Endothelial cell of umbilical vein (primary cell): ENCODE measurements at regions not wholly inside any gene's neighbourhood (a gene's known extent, or its start where the extent isn't known, plus 50 kb on each side); places are given as distances from the start of the nearest gene placed in this dataset.

Experiments
- BruUV-seq: library from RNA; stranded (reverse); fragments of 400-500 nt; replicated peaks from 2 replicates; lab custom pipeline; 2021; lab: Mats Ljungman, UMichigan
- CTCF ChIA-PET: fragments of 300-600, 350-600 bp; sonication (Branson Sonifier 250); formaldehyde crosslinking; loops from one replicate; lab custom pipeline; 2021; ENCODE audit warnings: antibody characterized with exemption, inconsistent platforms; lab: Charles Lee
- POLR2A ChIA-PET: fragments of 300-600, 350-600 bp; sonication (Branson Sonifier 250); formaldehyde crosslinking; loops from one replicate; lab custom pipeline; 2021; ENCODE audit warnings: antibody characterized with exemption, inconsistent platforms; lab: Charles Lee
- DNase-seq: peaks from one replicate; pipeline ENCODE4 v3.0.0-alpha.2; 2011; ENCODE audit warnings: low read depth, low spot score
- FAIRE-seq: peaks from 2 replicates; lab custom pipeline; 2011; peaks lifted over from hg19 to GRCh38; lab: Jason Lieb, UNC
- H2AFZ ChIP-seq: 2 replicates; pipeline ENCODE4 v1.6.0; 2012; ENCODE audit warnings: low read depth, low read length, control low read depth, inconsistent platforms
- H3K27ac ChIP-seq: 2 replicates; pipeline ENCODE4 v1.5.1; 2011; ENCODE audit warnings: low read depth, mild to moderate bottlenecking, control low read depth, low read length, moderate library complexity; ENCODE audit not compliant: insufficient read depth
- H3K27me3 ChIP-seq, 2 experiments: 2 replicates each; pipeline versions ENCODE4 v1.6.0 to v1.6.1; 2011; ENCODE audit warnings: low read length in 2 of 2, mixed read lengths in 1 of 2; ENCODE audit not compliant: control insufficient read depth in 2 of 2, insufficient read depth in 2 of 2
- H3K36me3 ChIP-seq, 2 experiments: 2 replicates in 1 of 2; 3 replicates in 1 of 2; pipeline ENCODE4 v1.5.1; 2011; ENCODE audit warnings: low read length in 2 of 2, mild to moderate bottlenecking in 1 of 2, moderate library complexity in 1 of 2; ENCODE audit not compliant: control insufficient read depth in 2 of 2, insufficient read depth in 2 of 2; ENCODE audit errors: extremely low read depth in 1 of 2
- H3K4me1 ChIP-seq: 3 replicates; pipeline ENCODE4 v1.5.1; 2011; ENCODE audit warnings: mild to moderate bottlenecking, low read length; ENCODE audit not compliant: control insufficient read depth, insufficient read depth; ENCODE audit errors: extremely low read depth
- H3K4me2 ChIP-seq: 2 replicates; pipeline ENCODE4 v1.6.1; 2011; ENCODE audit warnings: low read length, control low read depth, mixed read lengths; ENCODE audit not compliant: insufficient read depth
- H3K4me3 ChIP-seq, 3 experiments: fragments of 200-600 bp in 1 of 3; sonication (generic), shearing (Covaris generic) in 1 of 3; replicated peaks in 1 of 3; 2 replicates each; pipeline ENCODE4 v1.5.1; 2011 to 2016; ENCODE audit warnings: control low read depth in 3 of 3, low read length in 3 of 3, mild to moderate bottlenecking in 2 of 3, inconsistent platforms in 1 of 3, low read depth in 1 of 3, moderate library complexity in 1 of 3; ENCODE audit not compliant: insufficient read depth in 1 of 3
- H3K79me2 ChIP-seq: 2 replicates; pipeline ENCODE4 v1.6.0; 2012; ENCODE audit warnings: low read length, inconsistent platforms; ENCODE audit not compliant: control insufficient read depth, insufficient read depth
- H3K9ac ChIP-seq: replicated peaks from 2 replicates; pipeline ENCODE3; 2011; ENCODE audit warnings: low read length, control low read depth; ENCODE audit not compliant: insufficient read depth; ENCODE audit errors: extremely low read depth
- H3K9me1 ChIP-seq: replicated peaks from 3 replicates; pipeline ENCODE4 v1.6.0; 2011; ENCODE audit warnings: mild to moderate bottlenecking, low read length; ENCODE audit not compliant: control insufficient read depth, insufficient read depth; ENCODE audit errors: extremely low read depth
- H3K9me3 ChIP-seq: replicated peaks from 2 replicates; pipeline ENCODE4 v1.5.1; 2012; ENCODE audit warnings: low read length, inconsistent platforms; ENCODE audit not compliant: control insufficient read depth, insufficient read depth
- H4K20me1 ChIP-seq: replicated peaks from 2 replicates; pipeline ENCODE3; 2011; ENCODE audit warnings: mild to moderate bottlenecking, low read length; ENCODE audit not compliant: control insufficient read depth, insufficient read depth; ENCODE audit errors: extremely low read depth
- EZH2 ChIP-seq: IDR thresholded peaks from 2 replicates; pipeline ENCODE4 v1.6.1; 2012; ENCODE audit warnings: borderline replicate concordance, low read depth, mild to moderate bottlenecking, moderate library complexity, low read length, inconsistent platforms; ENCODE audit not compliant: severe bottlenecking
- FOS ChIP-seq: IDR thresholded peaks from 2 replicates; pipeline ENCODE4 v1.6.1; 2011; ENCODE audit warnings: mild to moderate bottlenecking, low read length, moderate library complexity, borderline replicate concordance; ENCODE audit not compliant: insufficient read depth
- GATA2 ChIP-seq: IDR thresholded peaks from 2 replicates; pipeline ENCODE4 v1.7.0; 2011; ENCODE audit warnings: low read depth, mild to moderate bottlenecking, moderate library complexity, mixed read lengths, low read length; ENCODE audit not compliant: insufficient read length, insufficient read depth
- JUN ChIP-seq: IDR thresholded peaks from 2 replicates; pipeline ENCODE4 v1.6.1; 2011; ENCODE audit warnings: borderline replicate concordance, low read depth; ENCODE audit not compliant: insufficient read length, insufficient read depth
- MYC ChIP-seq: IDR thresholded peaks from one replicate; pipeline ENCODE4 v1.6.1; 2011; ENCODE audit warnings: mild to moderate bottlenecking, low read depth, low read length
- POLR2A ChIP-seq: IDR thresholded peaks from 2 replicates; pipeline ENCODE4 v1.6.1; 2012; ENCODE audit warnings: low read depth, mild to moderate bottlenecking, control low read depth, low read length
- POLR2AphosphoS5 ChIP-seq: IDR thresholded peaks from 2 replicates; pipeline ENCODE4 v1.6.1; 2012; ENCODE audit warnings: low read depth, mild to moderate bottlenecking, control low read depth, low read length, moderate library complexity; ENCODE audit not compliant: insufficient read depth
- dilution Hi-C: fragments of 300-500 bp; cut with MboI; formaldehyde crosslinking; loops from one replicate; pipeline ENCODE4 v1.15.0; 2019; ENCODE audit warnings: low sequenced_read_pairs; ENCODE audit not compliant: extremely low pct_ligation_motif_present
- intact Hi-C: fragments of 100-400 bp; cut with micrococcal nuclease; formaldehyde crosslinking; loops from one replicate; pipeline ENCODE4 v1.10.0; 2022
- TF ChIP-seq, protein P1 (sequence below), 2 donors: IDR thresholded peaks; 1 replicate in 1 of 2; 2 replicates in 1 of 2; pipeline ENCODE4 v1.5.1; 2011; ENCODE audit warnings: low read length in 2 of 2, mild to moderate bottlenecking in 2 of 2, moderate library complexity in 2 of 2, control low read depth in 1 of 2, inconsistent platforms in 1 of 2, low read depth in 1 of 2; ENCODE audit not compliant: insufficient read depth in 1 of 2; ENCODE audit errors: extremely low read depth in 1 of 2
- TF ChIP-seq, protein P2 (sequence below): IDR thresholded peaks from 2 replicates; pipeline ENCODE4 v1.6.1; 2011; ENCODE audit not compliant: insufficient read depth, insufficient read length

DNA sequence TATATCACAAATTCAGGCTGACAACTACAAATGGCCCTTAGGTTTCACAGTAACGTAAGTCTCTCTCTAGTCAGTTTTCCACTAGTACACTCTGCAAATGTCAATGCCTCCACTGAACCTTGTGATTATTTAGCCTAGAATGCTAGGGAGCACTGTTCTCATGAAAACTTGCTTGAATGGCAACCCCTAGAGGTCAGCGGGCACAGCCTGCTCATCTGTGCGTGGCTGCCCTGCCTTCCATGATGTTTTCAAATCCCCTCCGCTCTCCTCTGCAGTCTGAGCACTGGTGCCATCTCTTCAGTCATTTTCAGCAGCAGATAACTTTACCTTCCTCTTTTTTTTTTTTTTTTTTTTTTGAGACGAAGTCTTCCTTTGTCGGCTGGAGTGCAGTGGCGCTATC lies 84.1 kb upstream of the GULP1 start:
- no peak overlapping the region for H3K4me2 ChIP-seq
- no peak overlapping the region for H3K9ac ChIP-seq
- dilution Hi-C loops: no loop called here
- H3K36me3 ChIP-seq: no peaks in the 10 kb centered on the region
- H3K4me1 ChIP-seq: no peaks in the 10 kb centered on the region
- ChIA-PET CTCF (no interaction called here), POLR2A (no interaction called here)
- H3K27ac ChIP-seq: no peak overlapping the region
- FAIRE-seq (no peak), DNase-seq (no peak)
- H3K4me3 ChIP-seq: no peak overlapping the region
- H3K27me3 ChIP-seq: no peaks in the 10 kb centered on the region
- H3K9me3 ChIP-seq: no peaks in the 10 kb centered on the region
- no peaks in the 10 kb centered on the region for H3K79me2 ChIP-seq
- H2AFZ ChIP-seq: no peak overlapping the region
- no peaks in the 10 kb centered on the region for H4K20me1 ChIP-seq
- intact Hi-C loops: no loop called here
- BruUV-seq: no TSS peak
- no peak for TF ChIP-seq MYC
- no peak for TF ChIP-seq POLR2A
- no peak for TF ChIP-seq JUN
- TF ChIP-seq GATA2: no peak
- no peak for TF ChIP-seq EZH2
- TF ChIP-seq, protein P1, sequence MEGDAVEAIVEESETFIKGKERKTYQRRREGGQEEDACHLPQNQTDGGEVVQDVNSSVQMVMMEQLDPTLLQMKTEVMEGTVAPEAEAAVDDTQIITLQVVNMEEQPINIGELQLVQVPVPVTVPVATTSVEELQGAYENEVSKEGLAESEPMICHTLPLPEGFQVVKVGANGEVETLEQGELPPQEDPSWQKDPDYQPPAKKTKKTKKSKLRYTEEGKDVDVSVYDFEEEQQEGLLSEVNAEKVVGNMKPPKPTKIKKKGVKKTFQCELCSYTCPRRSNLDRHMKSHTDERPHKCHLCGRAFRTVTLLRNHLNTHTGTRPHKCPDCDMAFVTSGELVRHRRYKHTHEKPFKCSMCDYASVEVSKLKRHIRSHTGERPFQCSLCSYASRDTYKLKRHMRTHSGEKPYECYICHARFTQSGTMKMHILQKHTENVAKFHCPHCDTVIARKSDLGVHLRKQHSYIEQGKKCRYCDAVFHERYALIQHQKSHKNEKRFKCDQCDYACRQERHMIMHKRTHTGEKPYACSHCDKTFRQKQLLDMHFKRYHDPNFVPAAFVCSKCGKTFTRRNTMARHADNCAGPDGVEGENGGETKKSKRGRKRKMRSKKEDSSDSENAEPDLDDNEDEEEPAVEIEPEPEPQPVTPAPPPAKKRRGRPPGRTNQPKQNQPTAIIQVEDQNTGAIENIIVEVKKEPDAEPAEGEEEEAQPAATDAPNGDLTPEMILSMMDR (IDR thresholded peaks at IDR 0.05; ENCODE audit: extremely low read depth in 1 of 2, insufficient read depth in 1 of 2, low read depth in 1 of 2, low read length in 2 of 2): no peak
- TF ChIP-seq POLR2AphosphoS5: no peak
- TF ChIP-seq, protein P2, sequence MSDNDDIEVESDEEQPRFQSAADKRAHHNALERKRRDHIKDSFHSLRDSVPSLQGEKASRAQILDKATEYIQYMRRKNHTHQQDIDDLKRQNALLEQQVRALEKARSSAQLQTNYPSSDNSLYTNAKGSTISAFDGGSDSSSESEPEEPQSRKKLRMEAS: no peak
- no peak for TF ChIP-seq FOS
- H3K9me1 ChIP-seq: no peaks in the 10 kb centered on the region
